H9 (cell line): ENCODE measurements at regions not wholly inside any gene's neighbourhood (a gene's known extent, or its start where the extent isn't known, plus 50 kb on each side); places are given as distances from the start of the nearest gene placed in this dataset.

Experiments used
- DNase-seq: peaks from one replicate; pipeline ENCODE4 v3.0.0-alpha.2; 2017
- H2AFZ ChIP-seq: one replicate; pipeline ENCODE4 v1.6.1; 2013; ENCODE audit warnings: mild to moderate bottlenecking, low read length, control low read depth, moderate library complexity
- H2AK5ac ChIP-seq: 2 replicates; pipeline ENCODE4 v1.6.1; 2013; ENCODE audit warnings: low read length, control low read depth, mixed read lengths; ENCODE audit not compliant: insufficient read length
- H2BK120ac ChIP-seq: one replicate; pipeline ENCODE4 v1.6.1; 2013; ENCODE audit warnings: low read depth, mild to moderate bottlenecking, low read length, control low read depth, inconsistent platforms; ENCODE audit not compliant: poor library complexity, severe bottlenecking
- H2BK12ac ChIP-seq: 2 replicates; pipeline ENCODE4 v1.6.1; 2013; ENCODE audit warnings: low read length, control low read depth, mixed read lengths, low read depth; ENCODE audit not compliant: insufficient read length
- H2BK15ac ChIP-seq: 2 replicates; pipeline ENCODE4 v1.6.1; 2013; ENCODE audit warnings: low read depth, low read length, control low read depth
- H2BK20ac ChIP-seq: one replicate; pipeline ENCODE4 v1.6.1; 2013; ENCODE audit warnings: low read depth, mild to moderate bottlenecking, low read length, control low read depth, inconsistent platforms; ENCODE audit not compliant: poor library complexity, severe bottlenecking
- H2BK5ac ChIP-seq: 2 replicates; pipeline ENCODE4 v1.6.1; 2013; ENCODE audit warnings: low read length, control low read depth, mixed read lengths; ENCODE audit not compliant: insufficient read length
- H3K14ac ChIP-seq: 2 replicates; pipeline ENCODE4 v1.6.1; 2013; ENCODE audit warnings: low read length, control low read depth; ENCODE audit not compliant: insufficient read depth
- H3K18ac ChIP-seq: 2 replicates; pipeline ENCODE4 v1.6.1; 2013; ENCODE audit warnings: low read depth, mild to moderate bottlenecking, mixed read lengths, low read length, control low read depth; ENCODE audit not compliant: insufficient read length
- H3K23ac ChIP-seq: 2 replicates; pipeline ENCODE4 v1.6.1; 2013; ENCODE audit warnings: low read length, control low read depth, mixed read lengths, low read depth; ENCODE audit not compliant: insufficient read length
- H3K23me2 ChIP-seq: 2 replicates; pipeline ENCODE4 v1.6.1; 2013; ENCODE audit warnings: low read depth, mild to moderate bottlenecking, mixed read lengths, low read length, control low read depth; ENCODE audit not compliant: insufficient read length, poor library complexity, severe bottlenecking
- H3K27ac ChIP-seq: 2 replicates; pipeline ENCODE4 v1.5.1; 2013; ENCODE audit warnings: low read length, control low read depth, mixed read lengths, low read depth; ENCODE audit not compliant: insufficient read length
- H3K27me3 ChIP-seq: 2 replicates; pipeline ENCODE4 v1.6.1; 2013; ENCODE audit warnings: low read length, control low read depth, inconsistent platforms; ENCODE audit not compliant: insufficient read depth
- H3K4ac ChIP-seq: 2 replicates; pipeline ENCODE4 v1.6.1; 2013; ENCODE audit warnings: low read depth, mild to moderate bottlenecking, control low read depth, inconsistent platforms, low read length, moderate library complexity
- H3K4me1 ChIP-seq: 2 replicates; pipeline ENCODE4 v1.6.1; 2013; ENCODE audit warnings: low read length, control low read depth, inconsistent platforms; ENCODE audit not compliant: insufficient read depth
- H3K4me2 ChIP-seq: 2 replicates; pipeline ENCODE4 v1.6.1; 2013; ENCODE audit warnings: low read length, control low read depth, mixed read lengths; ENCODE audit not compliant: insufficient read length, insufficient read depth
- H3K56ac ChIP-seq: 2 replicates; pipeline ENCODE4 v1.6.1; 2013; ENCODE audit warnings: low read depth, mild to moderate bottlenecking, mixed read lengths, low read length, control low read depth; ENCODE audit not compliant: insufficient read length
- H3K79me1 ChIP-seq: 2 replicates; pipeline ENCODE4 v1.6.1; 2013; ENCODE audit warnings: low read depth, mild to moderate bottlenecking, moderate library complexity, low read length, control low read depth, inconsistent platforms; ENCODE audit not compliant: insufficient read depth, poor library complexity, severe bottlenecking
- H3K79me2 ChIP-seq: 2 replicates; pipeline ENCODE4 v1.6.1; 2013; ENCODE audit warnings: low read length, control low read depth, inconsistent platforms; ENCODE audit not compliant: insufficient read depth
- H3K9ac ChIP-seq: 2 replicates; pipeline ENCODE4 v1.6.1; 2013; ENCODE audit warnings: low read length, control low read depth, mixed read lengths; ENCODE audit not compliant: insufficient read length; ENCODE audit errors: extremely low read depth
- H3K9me3 ChIP-seq: one replicate; pipeline ENCODE4 v1.6.1; 2013; ENCODE audit warnings: low read depth, low read length, inconsistent platforms; ENCODE audit not compliant: control insufficient read depth
- H3T11ph ChIP-seq: one replicate; pipeline ENCODE4 v1.6.1; 2013; ENCODE audit warnings: mild to moderate bottlenecking, low read length, control low read depth, inconsistent platforms
- H4K20me1 ChIP-seq: one replicate; pipeline ENCODE4 v1.6.1; 2013; ENCODE audit not compliant: control insufficient read depth, insufficient read length, insufficient read depth
- H4K5ac ChIP-seq: 2 replicates; pipeline ENCODE4 v1.6.1; 2013; ENCODE audit warnings: low read depth, mild to moderate bottlenecking, mixed read lengths, low read length, control low read depth; ENCODE audit not compliant: insufficient read length
- H4K8ac ChIP-seq: replicated peaks from 2 replicates; pipeline ENCODE4 v1.6.1; 2013; ENCODE audit warnings: low read length, control low read depth, mixed read lengths, low read depth; ENCODE audit not compliant: insufficient read length
- H4K91ac ChIP-seq: 2 replicates; pipeline ENCODE4 v1.6.1; 2013; ENCODE audit warnings: low read depth, mild to moderate bottlenecking, moderate library complexity, mixed read lengths, low read length, control low read depth; ENCODE audit not compliant: insufficient read length
- H3K27ac Mint-ChIP-seq, 3 experiments: 2 replicates in 2 of 3; 3 replicates in 1 of 3; pipeline ENCODE4 v1.8.0; 2020 to 2021; ENCODE audit warnings: mixed read lengths in 3 of 3, mild to moderate bottlenecking in 1 of 3, moderate library complexity in 1 of 3
- H3K27me3 Mint-ChIP-seq: 2 replicates; pipeline ENCODE4 v1.8.0; 2021; ENCODE audit warnings: low read depth, mild to moderate bottlenecking, moderate library complexity, mixed read lengths
- H3K36me3 Mint-ChIP-seq, 3 experiments: 2 replicates in 2 of 3; 3 replicates in 1 of 3; pipeline ENCODE4 v1.8.0; 2020 to 2021; ENCODE audit warnings: low read depth in 3 of 3, mixed read lengths in 3 of 3; ENCODE audit not compliant: insufficient read depth in 1 of 3
- H3K4me1 Mint-ChIP-seq, 2 experiments: 2 replicates each; pipeline ENCODE4 v1.8.0; 2020; ENCODE audit warnings: mixed read lengths in 2 of 2
- H3K4me3 Mint-ChIP-seq, 2 experiments: 2 replicates in 1 of 2; 3 replicates in 1 of 2; pipeline ENCODE4 v1.8.0; 2020 to 2021; ENCODE audit warnings: mild to moderate bottlenecking in 2 of 2, mixed read lengths in 2 of 2, moderate library complexity in 1 of 2
- H3K9me3 Mint-ChIP-seq, 2 experiments: 2 replicates in 1 of 2; 3 replicates in 1 of 2; pipeline ENCODE4 v1.8.0; 2020; ENCODE audit warnings: mild to moderate bottlenecking in 2 of 2, mixed read lengths in 2 of 2, moderate library complexity in 1 of 2
- WGBS: extraction: QIAGEN DNeasy Blood & Tissue Kit; methylation state at CpG from one replicate; pipeline ENCODE4 v1.1.7; 2013; ENCODE audit warnings: missing lambda C conversion rate, low lambda C conversion rate, mixed read lengths; ENCODE audit not compliant: insufficient read length; ENCODE audit errors: extremely low coverage; 5-methylcytosine and 5-hydroxymethylcytosine counted together
- TF ChIP-seq, protein P1 (sequence below): fragments of 200-600 bp; sonication (generic); conservative IDR thresholded peaks from 3 replicates; pipeline ENCODE4 v1.8.0; 2021; ENCODE audit warnings: antibody characterized with exemption, mild to moderate bottlenecking

DNA sequence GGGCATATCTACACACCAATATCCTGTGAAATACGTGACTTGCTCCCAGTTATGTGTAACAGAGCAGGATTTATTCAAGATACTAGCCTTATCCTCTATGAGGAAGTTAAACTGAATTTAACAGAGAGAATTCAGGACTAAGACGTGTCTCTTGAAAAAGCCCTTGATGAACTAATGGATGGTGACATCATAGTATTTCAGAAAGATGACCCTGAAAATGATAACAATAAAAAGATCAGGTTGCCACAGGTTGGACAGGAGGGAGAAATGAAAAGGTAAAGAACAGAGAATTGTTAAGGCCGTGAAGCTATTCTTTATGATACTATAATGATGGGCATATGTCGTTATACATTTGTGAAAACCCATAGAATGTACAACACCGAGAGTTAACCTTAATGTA, 56.2 kb upstream of the EFNA5 start:
- H3K4ac ChIP-seq = no peak overlapping the region
- Mint-ChIP-seq H3K27ac (no peak overlapping the region), H3K36me3 (peaks cover under 1 to 7% (median 3%) of the 10 kb centered on the region in 3 experiments; a peak in 5 of 7 replicates), H3K4me3 (no peak overlapping the region), H3K4me1 (peaks cover 0 to 3% of the 10 kb centered on the region in 2 experiments; a peak in 2 of 4 replicates), H3K9me3 (peaks cover 6 to 7% of the 10 kb centered on the region in 2 experiments), H3K27me3 (no peaks in the 10 kb centered on the region)
- H3T11ph ChIP-seq = no peak overlapping the region
- H4K8ac ChIP-seq = no peak overlapping the region
- no peaks in the 10 kb centered on the region for H3K23me2 ChIP-seq
- H2AK5ac ChIP-seq = no peak overlapping the region
- no peak overlapping the region for H3K27ac ChIP-seq
- H3K4me2 ChIP-seq = no peak overlapping the region
- H3K9ac ChIP-seq = no peak overlapping the region
- no peak overlapping the region for H2AFZ ChIP-seq
- no peak overlapping the region for H2BK5ac ChIP-seq
- TF ChIP-seq, protein P1, sequence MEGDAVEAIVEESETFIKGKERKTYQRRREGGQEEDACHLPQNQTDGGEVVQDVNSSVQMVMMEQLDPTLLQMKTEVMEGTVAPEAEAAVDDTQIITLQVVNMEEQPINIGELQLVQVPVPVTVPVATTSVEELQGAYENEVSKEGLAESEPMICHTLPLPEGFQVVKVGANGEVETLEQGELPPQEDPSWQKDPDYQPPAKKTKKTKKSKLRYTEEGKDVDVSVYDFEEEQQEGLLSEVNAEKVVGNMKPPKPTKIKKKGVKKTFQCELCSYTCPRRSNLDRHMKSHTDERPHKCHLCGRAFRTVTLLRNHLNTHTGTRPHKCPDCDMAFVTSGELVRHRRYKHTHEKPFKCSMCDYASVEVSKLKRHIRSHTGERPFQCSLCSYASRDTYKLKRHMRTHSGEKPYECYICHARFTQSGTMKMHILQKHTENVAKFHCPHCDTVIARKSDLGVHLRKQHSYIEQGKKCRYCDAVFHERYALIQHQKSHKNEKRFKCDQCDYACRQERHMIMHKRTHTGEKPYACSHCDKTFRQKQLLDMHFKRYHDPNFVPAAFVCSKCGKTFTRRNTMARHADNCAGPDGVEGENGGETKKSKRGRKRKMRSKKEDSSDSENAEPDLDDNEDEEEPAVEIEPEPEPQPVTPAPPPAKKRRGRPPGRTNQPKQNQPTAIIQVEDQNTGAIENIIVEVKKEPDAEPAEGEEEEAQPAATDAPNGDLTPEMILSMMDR = no peak
- no peak for DNase-seq
- H3K9me3 ChIP-seq = no peaks in the 10 kb centered on the region
- no peak overlapping the region for H3K14ac ChIP-seq
- no peaks in the 10 kb centered on the region for H3K79me2 ChIP-seq
- no peak overlapping the region for H2BK120ac ChIP-seq
- H3K4me1 ChIP-seq = no peaks in the 10 kb centered on the region
- H4K5ac ChIP-seq = no peak overlapping the region
- no peaks in the 10 kb centered on the region for H4K20me1 ChIP-seq
- no peak overlapping the region for H2BK15ac ChIP-seq
- no peaks in the 10 kb centered on the region for H3K27me3 ChIP-seq
- no peak overlapping the region for H2BK12ac ChIP-seq
- no peak overlapping the region for H3K18ac ChIP-seq
- H2BK20ac ChIP-seq = no peak overlapping the region
- no peak overlapping the region for H4K91ac ChIP-seq
- no peak overlapping the region for H3K23ac ChIP-seq
- no peak overlapping the region for H3K56ac ChIP-seq
- no CpG with 5 or more reads among the region's 5 CpGs for WGBS
- H3K79me1 ChIP-seq = no peaks in the 10 kb centered on the region
